ENCODE measurements at regions not wholly inside any gene's neighbourhood (a gene's known extent, or its start where the extent isn't known, plus 50 kb on each side); places are given as distances from the start of the nearest gene placed in this dataset.

- TF ChIP-seq TCF7 (CRISPR knock-in tag; IDR thresholded peaks at IDR 0.05; ENCODE audit: low read depth) (no peak), KAT7 (CRISPR knock-in tag; IDR thresholded peaks at IDR 0.05; ENCODE audit: borderline replicate concordance) (no peak), SMAD3 (CRISPR knock-in tag; IDR thresholded peaks at IDR 0.05; ENCODE audit: borderline replicate concordance) (no peak), FOXP1 (CRISPR knock-in tag; IDR thresholded peaks at IDR 0.05; ENCODE audit: borderline replicate concordance) (no peak), NR1H2 (CRISPR knock-in tag; IDR thresholded peaks at IDR 0.05) (no peak), PRRX2 (CRISPR knock-in tag; IDR thresholded peaks at IDR 0.05) (no peak), ELF4 (CRISPR knock-in tag; IDR thresholded peaks at IDR 0.05; ENCODE audit: low read depth) (no peak), MXD4 (CRISPR knock-in tag; IDR thresholded peaks at IDR 0.05; ENCODE audit: borderline replicate concordance) (no peak)
- TF ChIP-seq, protein P1, sequence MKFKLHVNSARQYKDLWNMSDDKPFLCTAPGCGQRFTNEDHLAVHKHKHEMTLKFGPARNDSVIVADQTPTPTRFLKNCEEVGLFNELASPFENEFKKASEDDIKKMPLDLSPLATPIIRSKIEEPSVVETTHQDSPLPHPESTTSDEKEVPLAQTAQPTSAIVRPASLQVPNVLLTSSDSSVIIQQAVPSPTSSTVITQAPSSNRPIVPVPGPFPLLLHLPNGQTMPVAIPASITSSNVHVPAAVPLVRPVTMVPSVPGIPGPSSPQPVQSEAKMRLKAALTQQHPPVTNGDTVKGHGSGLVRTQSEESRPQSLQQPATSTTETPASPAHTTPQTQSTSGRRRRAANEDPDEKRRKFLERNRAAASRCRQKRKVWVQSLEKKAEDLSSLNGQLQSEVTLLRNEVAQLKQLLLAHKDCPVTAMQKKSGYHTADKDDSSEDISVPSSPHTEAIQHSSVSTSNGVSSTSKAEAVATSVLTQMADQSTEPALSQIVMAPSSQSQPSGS (CRISPR knock-in tag; IDR thresholded peaks at IDR 0.05; ENCODE audit: borderline replicate concordance, low read depth) = no peak
- TF ChIP-seq, protein P2, sequence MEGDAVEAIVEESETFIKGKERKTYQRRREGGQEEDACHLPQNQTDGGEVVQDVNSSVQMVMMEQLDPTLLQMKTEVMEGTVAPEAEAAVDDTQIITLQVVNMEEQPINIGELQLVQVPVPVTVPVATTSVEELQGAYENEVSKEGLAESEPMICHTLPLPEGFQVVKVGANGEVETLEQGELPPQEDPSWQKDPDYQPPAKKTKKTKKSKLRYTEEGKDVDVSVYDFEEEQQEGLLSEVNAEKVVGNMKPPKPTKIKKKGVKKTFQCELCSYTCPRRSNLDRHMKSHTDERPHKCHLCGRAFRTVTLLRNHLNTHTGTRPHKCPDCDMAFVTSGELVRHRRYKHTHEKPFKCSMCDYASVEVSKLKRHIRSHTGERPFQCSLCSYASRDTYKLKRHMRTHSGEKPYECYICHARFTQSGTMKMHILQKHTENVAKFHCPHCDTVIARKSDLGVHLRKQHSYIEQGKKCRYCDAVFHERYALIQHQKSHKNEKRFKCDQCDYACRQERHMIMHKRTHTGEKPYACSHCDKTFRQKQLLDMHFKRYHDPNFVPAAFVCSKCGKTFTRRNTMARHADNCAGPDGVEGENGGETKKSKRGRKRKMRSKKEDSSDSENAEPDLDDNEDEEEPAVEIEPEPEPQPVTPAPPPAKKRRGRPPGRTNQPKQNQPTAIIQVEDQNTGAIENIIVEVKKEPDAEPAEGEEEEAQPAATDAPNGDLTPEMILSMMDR (IDR thresholded peaks at IDR 0.05) = no peak
- TF ChIP-seq, protein P3, sequence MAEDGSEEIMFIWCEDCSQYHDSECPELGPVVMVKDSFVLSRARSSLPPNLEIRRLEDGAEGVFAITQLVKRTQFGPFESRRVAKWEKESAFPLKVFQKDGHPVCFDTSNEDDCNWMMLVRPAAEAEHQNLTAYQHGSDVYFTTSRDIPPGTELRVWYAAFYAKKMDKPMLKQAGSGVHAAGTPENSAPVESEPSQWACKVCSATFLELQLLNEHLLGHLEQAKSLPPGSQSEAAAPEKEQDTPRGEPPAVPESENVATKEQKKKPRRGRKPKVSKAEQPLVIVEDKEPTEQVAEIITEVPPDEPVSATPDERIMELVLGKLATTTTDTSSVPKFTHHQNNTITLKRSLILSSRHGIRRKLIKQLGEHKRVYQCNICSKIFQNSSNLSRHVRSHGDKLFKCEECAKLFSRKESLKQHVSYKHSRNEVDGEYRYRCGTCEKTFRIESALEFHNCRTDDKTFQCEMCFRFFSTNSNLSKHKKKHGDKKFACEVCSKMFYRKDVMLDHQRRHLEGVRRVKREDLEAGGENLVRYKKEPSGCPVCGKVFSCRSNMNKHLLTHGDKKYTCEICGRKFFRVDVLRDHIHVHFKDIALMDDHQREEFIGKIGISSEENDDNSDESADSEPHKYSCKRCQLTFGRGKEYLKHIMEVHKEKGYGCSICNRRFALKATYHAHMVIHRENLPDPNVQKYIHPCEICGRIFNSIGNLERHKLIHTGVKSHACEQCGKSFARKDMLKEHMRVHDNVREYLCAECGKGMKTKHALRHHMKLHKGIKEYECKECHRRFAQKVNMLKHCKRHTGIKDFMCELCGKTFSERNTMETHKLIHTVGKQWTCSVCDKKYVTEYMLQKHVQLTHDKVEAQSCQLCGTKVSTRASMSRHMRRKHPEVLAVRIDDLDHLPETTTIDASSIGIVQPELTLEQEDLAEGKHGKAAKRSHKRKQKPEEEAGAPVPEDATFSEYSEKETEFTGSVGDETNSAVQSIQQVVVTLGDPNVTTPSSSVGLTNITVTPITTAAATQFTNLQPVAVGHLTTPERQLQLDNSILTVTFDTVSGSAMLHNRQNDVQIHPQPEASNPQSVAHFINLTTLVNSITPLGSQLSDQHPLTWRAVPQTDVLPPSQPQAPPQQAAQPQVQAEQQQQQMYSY (CRISPR knock-in tag; IDR thresholded peaks at IDR 0.05) = no peak
These were observed 81.2 kb upstream of the RAP1B start for GRCh38 chr12:68529466-68529865.
